HEK293T (cell line): ENCODE measurements at regions not wholly inside any gene's neighbourhood (a gene's known extent, or its start where the extent isn't known, plus 50 kb on each side); places are given as distances from the start of the nearest gene placed in this dataset.

ENCODE experiments used
- BHLHE40 ChIP-seq: fragments of 450-650 bp; IDR thresholded peaks from 2 replicates; pipeline ENCODE4 v1.6.1; 2016; ENCODE audit warnings: mild to moderate bottlenecking, moderate library complexity, borderline replicate concordance
- ELF4 ChIP-seq: fragments of 450-650 bp; IDR thresholded peaks from 2 replicates; pipeline ENCODE4 v1.6.1; 2017; ENCODE audit warnings: antibody characterized with exemption
- FOXA1 ChIP-seq: fragments of 450-650 bp; IDR thresholded peaks from 2 replicates; pipeline ENCODE4 v1.6.1; 2016; ENCODE audit warnings: mild to moderate bottlenecking
- FOXK2 ChIP-seq: fragments of 450-650 bp; IDR thresholded peaks from 2 replicates; pipeline ENCODE4 v1.6.1; 2016; ENCODE audit warnings: mild to moderate bottlenecking
- FOXM1 ChIP-seq: fragments of 450-650 bp; IDR thresholded peaks from 2 replicates; pipeline ENCODE4 v1.6.1; 2017; ENCODE audit warnings: mild to moderate bottlenecking, borderline replicate concordance
- L3MBTL2 ChIP-seq: fragments of 450-650 bp; conservative IDR thresholded peaks from 2 replicates; pipeline ENCODE4 v1.6.1; 2016; ENCODE audit warnings: mild to moderate bottlenecking
- PKNOX1 ChIP-seq: fragments of 450-650 bp; IDR thresholded peaks from 2 replicates; pipeline ENCODE4 v1.6.1; 2016
- SP1 ChIP-seq: fragments of 450-650 bp; IDR thresholded peaks from 2 replicates; pipeline ENCODE4 v1.6.1; 2017
- ZNF384 ChIP-seq: fragments of 450-650 bp; IDR thresholded peaks from 2 replicates; pipeline ENCODE4 v1.6.1; 2016

GRCh38 chr3:31431321-31431720, 101.4 kb upstream of the STT3B start:
- no peak for TF ChIP-seq BHLHE40
- no peak for TF ChIP-seq FOXA1
- no peak for TF ChIP-seq FOXK2
- TF ChIP-seq PKNOX1 = no peak
- TF ChIP-seq SP1 = no peak
- TF ChIP-seq ZNF384 = no peak
- TF ChIP-seq ELF4 = no peak
- TF ChIP-seq L3MBTL2 = no peak
- no peak for TF ChIP-seq FOXM1
